GM19025 (cell line): ENCODE measurements at regions not wholly inside any gene's neighbourhood (a gene's known extent, or its start where the extent isn't known, plus 50 kb on each side); places are given as distances from the start of the nearest gene placed in this dataset.

Experiments
- ATAC-seq: cut with Tn5 transposase; IDR thresholded peaks from one replicate; pipeline ENCODE4 v1.9.1; 2021; ENCODE audit warnings: mild to moderate bottlenecking, low read depth, moderate library complexity; ENCODE audit not compliant: unreplicated experiment

GRCh38 chr20:7029019-7029418, 261.5 kb downstream of the BMP2 start:
- ATAC-seq: no peak

DNA sequence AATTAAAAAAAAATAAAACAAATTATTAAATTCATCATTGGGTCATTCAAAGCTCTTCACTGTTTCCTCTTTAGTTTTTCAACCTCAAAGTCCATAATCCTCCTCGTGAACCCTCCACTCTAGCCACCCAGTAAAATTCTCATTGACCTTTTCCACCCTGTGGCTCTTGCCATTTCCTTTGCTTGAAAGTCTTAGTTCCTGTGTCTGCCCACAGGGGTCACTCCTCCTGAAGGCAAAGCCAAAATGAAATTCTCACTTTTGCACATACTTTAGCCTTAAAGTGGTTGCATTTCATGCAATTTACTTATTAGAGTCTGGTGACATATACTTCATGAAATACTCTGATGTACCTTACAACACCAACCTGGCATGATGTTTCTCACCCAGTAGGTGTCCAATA, 263.7 kb downstream of the BMP2 start:
- no peak for ATAC-seq

DNA sequence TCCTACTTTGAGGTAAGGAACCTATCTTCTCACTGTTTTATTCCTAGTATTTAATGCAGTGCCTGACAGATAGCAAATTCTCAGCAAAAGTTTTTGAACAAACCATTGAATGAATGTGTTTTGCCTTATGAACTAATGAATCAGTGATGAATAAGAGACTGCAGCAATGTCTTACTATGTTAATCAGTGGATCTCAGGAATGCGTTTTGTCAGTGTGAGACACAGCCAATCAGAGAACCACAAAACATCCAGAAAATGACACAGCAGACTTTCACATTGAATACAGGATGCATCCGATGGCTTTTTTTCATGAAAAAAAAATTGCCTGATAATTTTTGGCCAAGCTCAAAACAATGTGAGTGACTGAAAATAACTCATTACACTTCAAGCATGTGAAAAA, 270.5 kb downstream of the BMP2 start:
- no peak for ATAC-seq

- no peak for ATAC-seq
These were observed 290.1 kb downstream of the BMP2 start for GRCh38 chr20:7057611-7058010.

DNA sequence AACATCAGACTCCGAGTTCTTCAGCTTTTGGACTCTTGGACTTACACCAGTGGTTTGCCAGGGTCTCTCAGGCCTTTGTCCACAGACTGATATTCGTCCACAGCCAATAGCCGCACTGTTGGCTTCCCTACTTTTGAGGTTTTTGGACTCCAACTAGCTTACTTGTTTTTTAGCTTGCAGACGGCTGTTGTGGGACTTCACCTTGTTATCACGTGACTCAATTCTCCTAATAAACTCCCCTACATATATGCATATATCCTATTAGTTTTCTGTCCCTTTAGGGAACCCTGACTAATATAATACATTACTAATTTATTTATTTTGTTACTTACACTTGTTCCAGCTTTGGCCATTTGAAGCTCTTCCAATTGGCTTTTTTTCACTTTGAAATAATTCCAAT, 311.3 kb downstream of the BMP2 start:
- ATAC-seq: no peak

GRCh38 chr20:7080472-7080871, 313.0 kb downstream of the BMP2 start:
- no peak for ATAC-seq

- ATAC-seq: no peak
These were observed 318.0 kb downstream of the BMP2 start for GRCh38 chr20:7085467-7085866.

DNA sequence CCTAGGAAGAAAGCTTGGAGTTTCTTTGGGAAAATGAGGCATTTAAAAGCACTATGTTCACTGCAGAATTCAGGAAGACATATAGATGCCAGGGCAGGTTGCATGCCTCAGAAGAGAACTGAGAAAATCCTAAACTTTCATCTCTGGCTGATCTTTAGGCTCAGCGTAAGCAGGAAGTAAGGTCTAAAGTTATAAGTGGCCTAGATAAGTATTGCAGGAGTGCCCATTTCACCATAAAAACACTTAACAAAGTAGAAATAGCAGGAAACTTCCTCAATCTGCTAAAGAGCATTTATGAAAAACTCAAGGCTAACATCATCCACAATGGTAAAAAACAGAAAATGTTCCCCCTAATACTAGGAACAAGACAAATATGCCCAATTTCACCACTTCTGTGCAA, 320.3 kb downstream of the BMP2 start:
- no peak for ATAC-seq

DNA sequence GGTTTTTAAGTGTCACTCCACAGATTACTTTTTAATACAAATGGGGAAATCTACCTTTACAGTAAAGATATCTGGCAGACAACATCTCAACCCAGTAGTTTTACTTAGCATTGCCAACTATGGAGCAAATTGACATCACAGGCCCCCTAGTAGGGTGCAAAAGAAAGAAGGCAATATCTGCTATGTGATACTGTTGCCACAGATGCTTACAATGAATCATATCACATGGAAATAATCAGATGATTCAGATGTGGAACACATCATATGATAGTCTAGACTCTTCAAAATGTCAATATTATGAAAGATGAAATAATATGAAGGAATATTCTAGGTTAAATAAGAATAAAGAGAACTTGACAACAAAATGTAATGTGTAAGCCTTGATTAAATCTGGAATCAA, 322.5 kb downstream of the BMP2 start:
- no peak for ATAC-seq

DNA sequence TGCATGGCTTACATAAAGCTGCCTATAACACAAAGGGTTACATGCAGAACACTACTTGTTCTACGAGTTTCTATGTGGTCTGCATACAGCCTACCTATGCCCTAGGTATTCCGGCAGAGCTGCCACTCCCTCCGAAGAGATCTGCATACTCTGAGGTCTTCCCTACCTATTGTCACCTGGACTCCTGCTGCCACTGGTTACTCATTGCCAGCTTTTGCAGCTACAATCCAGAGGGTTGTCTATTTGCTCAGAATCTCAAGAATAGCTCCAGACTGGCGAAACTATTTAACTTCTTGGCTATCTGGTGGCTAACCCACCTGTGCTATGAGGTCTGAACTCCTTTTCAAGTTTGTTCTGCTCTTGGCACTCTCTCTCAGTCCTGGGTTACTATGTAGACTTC, 323.3 kb downstream of the BMP2 start:
- no peak for ATAC-seq

GRCh38 chr20:7091655-7092054, 324.2 kb downstream of the BMP2 start:
- ATAC-seq: no peak

DNA sequence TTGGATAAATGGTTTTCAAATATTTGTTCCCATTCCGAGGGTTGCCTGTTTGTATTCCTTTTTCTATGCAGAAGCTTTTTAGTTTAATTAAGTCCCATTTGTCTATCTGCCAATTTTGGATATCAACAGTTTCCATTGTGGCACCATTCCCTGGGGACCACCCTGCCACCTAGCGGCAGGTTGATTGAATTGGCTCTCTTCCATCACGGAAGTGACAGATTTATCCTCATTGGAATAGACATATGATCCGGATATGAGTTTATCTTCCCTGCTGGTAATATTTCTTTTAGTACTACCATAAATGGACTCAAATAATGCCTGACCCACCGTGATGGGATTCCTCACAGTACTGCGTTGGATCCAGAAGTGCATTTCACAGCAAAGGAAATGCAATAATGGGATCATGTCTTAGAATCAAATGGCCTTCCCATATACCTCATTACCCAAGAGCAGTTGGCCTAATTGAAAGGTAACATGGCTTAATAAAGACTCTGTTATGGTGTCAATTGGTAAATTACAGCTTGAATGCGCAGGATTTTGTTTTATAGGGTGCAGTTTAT, 327.0 kb downstream of the BMP2 start:
- no peak for ATAC-seq

GRCh38 chr20:7106910-7107309, 339.4 kb downstream of the BMP2 start:
- ATAC-seq: no peak

GRCh38 chr20:7108929-7109328, 341.4 kb downstream of the BMP2 start:
- no peak for ATAC-seq

GRCh38 chr20:7113577-7114466, 346.3 kb downstream of the BMP2 start:
- peak; percentile 92 for ATAC-seq

- ATAC-seq: no peak
These were observed 356.0 kb downstream of the BMP2 start for GRCh38 chr20:7123457-7123856.

- no peak for ATAC-seq
These were observed 356.6 kb downstream of the BMP2 start for GRCh38 chr20:7124120-7124519.

- ATAC-seq: no peak
These were observed 369.4 kb downstream of the BMP2 start for GRCh38 chr20:7136886-7137285.

DNA sequence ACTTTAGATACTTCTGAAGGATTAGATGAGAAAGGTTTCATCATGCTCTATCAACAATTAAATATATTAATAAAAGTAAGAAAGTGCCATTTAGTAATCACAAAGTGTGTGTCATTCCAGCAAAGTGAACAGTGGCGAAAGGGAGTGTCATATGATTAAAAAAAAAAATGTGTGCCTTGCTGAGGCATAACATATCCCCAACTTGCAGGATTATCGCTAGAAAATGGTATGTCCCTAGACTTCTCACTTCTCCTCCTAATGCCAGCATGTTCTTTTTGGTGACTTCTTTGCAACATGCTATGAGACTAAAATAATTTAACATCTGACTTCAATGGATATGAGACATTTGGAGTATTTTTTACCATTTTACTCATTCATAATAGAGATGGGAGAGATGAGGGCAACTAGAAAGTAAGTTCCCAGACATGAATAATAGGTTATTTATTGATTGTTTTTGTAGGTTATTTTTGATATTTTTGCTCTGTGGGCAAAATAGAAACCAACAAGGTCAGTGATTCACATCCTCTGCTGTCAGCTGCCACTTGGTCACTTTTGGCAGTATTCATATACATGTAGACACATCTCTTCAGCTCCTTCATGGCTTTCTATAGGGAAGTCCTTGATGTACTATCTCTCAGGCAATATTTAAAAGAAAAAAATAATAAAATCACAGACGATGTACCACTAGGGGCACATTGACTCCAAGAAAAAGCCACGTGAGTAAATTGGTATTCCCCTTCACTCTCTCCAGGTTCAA, 370.1 kb downstream of the BMP2 start:
- peak; percentile 82 for ATAC-seq

- no peak for ATAC-seq
These were observed 377.0 kb downstream of the BMP2 start for GRCh38 chr20:7144464-7144863.

- no peak for ATAC-seq
These were observed 379.2 kb downstream of the BMP2 start for GRCh38 chr20:7146552-7147219.
